NCI-H2196 (cell line): ENCODE measurements at regions not wholly inside any gene's neighbourhood (a gene's known extent, or its start where the extent isn't known, plus 50 kb on each side); places are given as distances from the start of the nearest gene placed in this dataset.
"Not testable (repeated sequence)": the region's sequence is repeated elsewhere in the genome, so short reads cannot be mapped to it uniquely, and the experiment has no call there.

ENCODE experiments used
- DNase-seq: peaks from one replicate; lab custom pipeline; 2025; ENCODE audit not compliant: unreplicated experiment; lab: John Stamatoyannopoulos, UW

DNA sequence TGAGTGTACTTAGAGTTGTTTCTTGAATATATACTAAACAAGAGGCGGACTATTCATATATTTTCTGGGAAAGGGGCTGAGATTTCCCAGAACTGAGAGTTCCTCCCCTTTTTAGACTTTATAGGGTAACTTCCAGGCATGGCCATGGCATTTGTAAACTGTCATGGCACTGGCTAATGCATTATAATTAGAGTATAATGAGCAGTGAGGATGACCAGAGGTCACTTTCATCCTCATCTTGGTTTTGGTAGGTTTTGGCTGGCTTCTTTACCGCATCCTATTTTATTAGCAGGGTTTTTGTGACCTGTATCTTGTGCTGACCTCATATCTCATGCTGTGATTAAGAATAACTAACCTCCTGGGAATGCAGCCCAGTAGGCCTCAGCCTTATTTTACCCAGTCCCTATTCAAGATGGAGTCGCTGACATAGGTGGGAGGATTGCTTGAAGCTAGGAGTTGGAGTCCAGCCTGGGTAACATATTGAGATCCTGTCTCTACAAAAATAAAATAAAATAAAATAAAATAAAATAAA, 91.4 kb downstream of the MOBP start:
- no peak for DNase-seq

DNA sequence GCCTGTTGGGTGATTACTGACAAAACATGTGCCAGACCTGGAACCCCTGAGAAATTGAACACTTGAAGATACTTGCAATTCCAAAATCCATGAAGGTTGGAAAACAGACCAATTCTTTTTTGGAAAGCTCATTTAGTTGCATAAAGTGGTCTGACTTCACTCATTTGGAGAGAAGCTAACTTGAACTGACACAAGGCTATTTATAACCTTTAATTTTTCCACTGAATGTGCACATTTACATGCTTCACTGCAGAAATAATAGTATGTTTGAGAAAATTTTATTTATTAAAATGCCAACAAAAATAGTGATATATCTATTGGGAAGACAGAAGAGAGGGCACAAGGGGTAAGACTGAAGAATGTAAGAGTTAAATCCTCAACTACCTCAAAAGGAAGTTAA, 92.1 kb downstream of the MOBP start:
- no peak for DNase-seq

DNA sequence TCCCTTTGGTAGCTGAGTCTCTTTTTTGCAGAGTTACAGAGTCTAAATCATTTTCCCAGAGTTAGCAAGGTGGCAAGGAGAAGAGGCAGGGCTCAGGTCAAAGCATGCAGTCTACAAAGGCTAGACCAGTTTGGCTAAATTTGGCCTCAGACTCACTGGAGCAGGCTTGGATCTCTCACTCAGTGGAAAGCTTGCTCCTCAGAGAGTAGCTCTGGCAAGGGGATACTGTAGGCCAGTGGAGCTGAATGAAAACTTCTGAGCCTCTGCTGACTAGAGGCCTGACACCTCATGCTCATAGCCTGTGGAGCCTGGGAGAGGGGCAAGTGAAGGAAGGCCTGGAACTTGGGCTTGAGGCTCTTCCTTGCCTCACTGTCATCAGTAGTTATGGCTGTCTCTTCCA, 101.0 kb downstream of the MOBP start:
- no peak for DNase-seq

DNA sequence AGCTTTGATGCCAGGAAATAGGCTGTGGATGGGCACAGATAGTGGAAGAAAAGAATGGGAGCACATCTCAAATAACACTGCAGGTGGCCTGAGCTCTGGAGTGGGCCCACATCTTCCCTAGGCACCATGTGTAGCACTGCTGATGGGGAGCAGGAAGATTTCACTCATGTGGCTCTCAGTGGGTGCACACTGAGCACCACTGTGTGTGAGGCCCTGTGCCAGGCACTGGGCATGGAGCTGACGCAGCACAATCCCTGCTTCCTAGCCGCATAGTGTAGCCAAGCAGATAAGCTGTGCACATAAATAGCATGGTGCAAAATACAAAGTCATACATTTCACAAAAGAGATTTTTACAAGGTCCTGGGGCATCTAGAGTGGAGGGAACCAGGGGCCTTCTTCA, 101.6 kb downstream of the MOBP start:
- no peak for DNase-seq

DNA sequence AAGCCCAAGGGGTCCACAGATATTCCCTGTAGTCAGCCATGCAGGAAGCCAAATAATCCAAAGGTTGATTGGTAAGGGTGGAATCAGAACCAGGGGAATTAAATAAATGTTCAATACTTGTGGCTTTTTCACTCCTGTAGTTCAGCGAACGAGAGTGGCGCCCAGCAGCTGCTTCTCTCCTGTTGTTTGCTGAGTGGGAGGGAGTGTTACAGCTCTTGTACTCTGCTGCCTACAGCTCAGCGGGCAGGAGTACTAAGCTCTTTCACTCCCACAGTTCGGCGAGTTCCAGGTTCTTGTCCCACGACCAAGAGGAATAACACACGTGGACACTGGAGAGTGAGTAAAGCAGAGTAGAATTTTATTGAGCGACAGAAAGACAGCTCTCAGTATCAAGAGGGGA, 105.9 kb downstream of the MOBP start:
- no peak for DNase-seq

DNA sequence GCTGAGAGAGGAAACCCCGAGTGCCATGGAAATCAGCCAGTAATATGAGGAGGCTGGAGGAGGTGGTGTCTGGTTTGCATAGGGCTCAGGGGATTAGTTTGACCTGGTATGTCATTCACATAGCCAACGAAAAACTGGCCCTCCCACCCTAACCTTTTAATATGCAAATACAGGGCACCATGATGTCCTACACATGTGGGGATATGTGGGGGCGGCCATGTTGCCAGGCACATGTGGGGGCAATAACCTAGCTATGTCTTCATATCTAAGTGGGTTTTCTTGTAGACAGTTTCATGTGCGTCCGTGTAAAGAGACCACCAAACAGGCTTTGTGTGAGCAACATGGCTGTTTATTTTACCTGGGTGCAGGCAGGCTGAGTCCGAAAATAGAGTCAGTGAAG, 110.1 kb downstream of the MOBP start:
- DNase-seq, result no peak

DNA sequence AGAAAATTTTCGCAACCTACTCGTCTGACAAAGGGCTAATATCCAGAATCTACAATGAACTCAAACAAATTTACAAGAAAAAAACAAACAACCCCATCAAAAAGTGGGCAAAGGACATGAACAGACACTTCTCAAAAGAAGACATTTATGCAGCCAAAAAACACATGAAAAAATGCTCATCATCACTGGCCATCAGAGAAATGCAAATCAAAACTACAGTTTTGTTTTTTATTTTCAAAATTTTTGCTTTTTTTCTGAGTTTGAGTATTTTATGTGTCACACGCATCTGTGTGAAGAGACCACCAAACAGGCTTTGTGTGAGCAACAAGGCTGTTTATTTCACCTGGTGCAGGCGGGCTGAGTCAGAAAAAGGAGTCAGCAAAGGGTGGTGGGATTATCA, 118.7 kb downstream of the MOBP start:
- DNase-seq, result not testable (repeated sequence)

DNA sequence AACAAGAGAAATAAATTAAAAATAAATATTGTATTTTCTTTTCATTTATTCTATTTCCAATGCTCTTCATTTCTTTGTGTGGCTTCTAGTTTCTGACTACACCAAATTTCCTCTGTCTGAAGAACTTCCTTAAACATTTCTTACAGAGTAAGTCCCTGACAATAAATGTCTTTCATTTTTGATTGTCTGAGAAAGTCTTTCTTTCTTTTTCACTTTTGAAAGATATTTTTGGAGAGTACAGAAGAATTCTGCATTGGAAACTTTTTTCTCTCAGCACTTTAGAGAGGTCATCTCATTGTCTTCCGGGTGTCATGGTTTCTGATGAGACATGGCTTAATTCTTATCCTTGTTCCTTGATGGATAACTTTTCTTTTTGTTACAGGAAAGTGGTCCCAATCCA, 119.6 kb downstream of the MOBP start:
- no peak for DNase-seq

DNA sequence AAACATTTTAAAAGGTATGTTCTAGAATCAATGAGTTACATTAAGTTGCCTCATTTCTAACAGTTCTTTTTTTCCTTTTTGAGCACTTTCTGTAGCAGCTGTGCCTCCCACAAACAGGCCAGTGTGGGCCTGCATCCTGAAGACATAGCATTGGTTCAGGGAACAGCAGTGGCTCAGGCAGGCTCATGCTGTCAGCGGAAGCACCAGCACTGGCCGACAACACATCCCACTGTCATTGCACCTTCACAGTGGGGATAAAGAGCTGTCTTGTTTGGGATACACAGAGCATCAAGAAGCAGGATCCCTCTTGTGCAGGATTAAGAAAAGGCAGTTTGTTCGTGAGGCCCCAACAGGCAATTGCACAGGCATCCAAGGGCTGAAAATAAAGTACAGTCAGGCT, 123.3 kb downstream of the MOBP start:
- DNase-seq, result no peak

DNA sequence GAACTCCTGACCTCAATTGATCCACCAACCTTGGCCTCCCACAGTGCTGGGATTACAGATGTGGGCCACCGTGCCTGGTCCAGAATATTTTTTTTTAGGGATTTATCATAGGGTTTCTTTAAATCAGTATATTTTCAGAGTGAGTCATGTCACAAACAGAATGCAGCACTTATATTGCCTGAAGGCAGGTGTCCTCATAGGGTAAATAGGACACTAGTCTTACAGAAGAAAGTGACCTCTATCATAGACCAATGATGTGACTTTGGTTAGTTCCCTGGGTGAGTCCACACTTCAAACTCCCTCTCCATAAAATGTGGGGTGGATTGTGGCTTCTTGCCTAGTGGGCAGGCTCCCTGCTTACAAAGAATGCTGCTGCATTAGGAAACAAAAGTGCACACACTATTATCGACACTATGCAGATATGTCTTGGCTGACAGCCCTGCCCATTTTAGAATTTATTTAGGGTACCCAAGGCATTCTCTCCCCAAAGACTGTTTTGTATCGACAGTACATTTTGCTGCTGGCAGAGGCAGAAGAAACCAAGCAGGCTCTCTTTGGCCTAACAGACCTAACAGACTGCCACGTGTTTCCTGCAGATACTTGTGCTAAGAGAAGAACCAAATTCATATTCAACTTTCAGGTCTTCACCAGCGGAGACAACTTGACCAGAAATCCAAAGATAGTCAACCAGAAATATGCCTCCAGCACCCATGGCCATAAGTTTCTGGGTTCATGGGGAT, 125.0 kb downstream of the MOBP start:
- DNase-seq, result no peak

DNA sequence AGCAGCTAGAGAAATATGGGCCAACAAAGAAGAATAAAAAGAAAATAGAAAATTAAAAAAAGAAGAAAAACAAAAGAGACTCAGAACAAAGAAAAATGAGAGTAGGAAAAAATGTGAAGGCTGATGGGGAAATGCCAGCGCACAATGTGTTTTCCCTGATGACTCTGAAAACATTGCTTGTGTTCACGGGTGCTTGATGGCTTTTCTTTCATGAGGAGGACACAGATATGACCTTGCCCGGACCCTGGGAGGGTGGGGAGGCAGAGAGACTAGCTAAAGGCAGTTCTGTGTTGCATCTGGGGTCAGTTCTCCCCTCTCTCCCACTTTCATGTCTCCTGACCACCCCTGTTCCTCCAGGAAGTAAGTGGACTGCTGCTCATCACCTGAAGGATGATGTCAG, 125.9 kb downstream of the MOBP start:
- no peak for DNase-seq

DNA sequence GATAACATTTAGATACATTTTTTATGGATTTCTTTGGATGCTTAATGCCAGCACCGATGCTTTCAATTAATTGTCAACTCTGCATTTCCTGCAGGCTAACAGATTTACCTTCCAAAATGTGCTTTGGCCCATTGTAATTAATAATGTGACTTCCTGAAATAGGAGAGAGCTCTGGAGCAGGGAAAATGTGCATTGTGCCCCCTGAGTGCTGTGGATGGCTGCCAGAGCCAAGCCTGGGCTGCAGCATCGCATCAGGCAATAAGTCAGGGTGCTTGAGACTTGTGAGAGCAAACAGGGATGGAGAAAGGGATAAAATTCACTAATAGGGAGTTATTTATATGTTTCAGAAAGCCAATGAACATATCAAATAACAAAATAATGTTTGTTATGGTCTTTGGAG, 133.8 kb downstream of the MOBP start:
- peak; percentile 22 for DNase-seq

DNA sequence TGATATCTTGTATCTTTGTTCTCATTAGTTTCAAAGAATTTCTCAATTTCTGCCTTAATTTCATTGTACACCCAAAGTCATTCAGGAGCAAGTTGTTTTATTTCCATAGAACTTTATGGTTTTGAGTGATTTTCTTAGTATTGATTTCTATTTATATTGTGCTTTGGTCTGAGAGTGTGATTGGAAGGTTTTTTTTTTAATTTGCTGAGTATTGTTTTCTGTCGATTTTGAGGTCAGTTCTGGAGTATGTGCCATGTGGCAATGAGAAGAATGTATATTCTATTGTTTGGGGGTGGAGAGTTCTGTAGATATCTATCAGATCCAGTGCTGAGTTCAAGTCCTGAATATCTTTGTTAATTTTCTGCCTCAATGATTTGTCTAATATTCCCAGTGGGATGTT, 138.4 kb downstream of the MOBP start:
- DNase-seq, result no peak

DNA sequence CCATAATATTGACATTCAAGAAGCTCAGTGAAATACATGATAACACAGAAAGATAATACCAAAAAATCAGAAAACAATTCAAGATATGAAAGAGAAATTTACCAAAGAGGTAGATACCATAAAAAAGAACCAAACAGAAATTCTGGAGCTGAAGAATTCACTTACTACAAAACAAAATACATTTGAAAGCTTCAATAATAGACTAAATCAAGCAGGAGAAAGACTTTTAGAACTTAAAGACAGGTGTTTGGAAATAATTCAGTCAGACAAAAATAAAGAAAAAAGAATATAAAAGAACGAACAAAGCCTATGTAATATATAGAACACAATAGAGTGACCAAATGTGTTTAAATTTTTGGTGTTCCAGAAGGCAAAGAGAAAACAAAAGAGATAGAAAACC, 158.7 kb downstream of the MOBP start:
- DNase-seq, result no peak

DNA sequence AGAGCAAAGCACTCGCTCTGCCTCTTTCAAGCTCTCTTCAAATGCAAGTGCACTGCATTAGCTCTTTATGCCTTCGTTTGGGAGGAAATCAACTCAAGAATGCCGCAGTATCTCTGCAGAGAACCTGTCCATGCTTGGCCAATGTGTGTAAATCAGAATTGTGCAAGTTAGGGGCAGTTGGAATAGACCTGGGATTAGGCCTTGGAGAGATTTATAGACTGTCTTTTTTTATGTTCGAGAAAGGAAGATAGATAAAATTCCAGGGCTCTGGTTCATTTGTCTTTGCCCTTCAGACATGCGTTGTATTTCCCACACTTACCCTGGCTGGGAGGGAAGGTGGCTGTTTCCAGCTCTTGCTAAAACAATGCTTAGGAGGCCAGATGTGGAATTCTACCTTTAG, 163.7 kb downstream of the MOBP start:
- no peak for DNase-seq

DNA sequence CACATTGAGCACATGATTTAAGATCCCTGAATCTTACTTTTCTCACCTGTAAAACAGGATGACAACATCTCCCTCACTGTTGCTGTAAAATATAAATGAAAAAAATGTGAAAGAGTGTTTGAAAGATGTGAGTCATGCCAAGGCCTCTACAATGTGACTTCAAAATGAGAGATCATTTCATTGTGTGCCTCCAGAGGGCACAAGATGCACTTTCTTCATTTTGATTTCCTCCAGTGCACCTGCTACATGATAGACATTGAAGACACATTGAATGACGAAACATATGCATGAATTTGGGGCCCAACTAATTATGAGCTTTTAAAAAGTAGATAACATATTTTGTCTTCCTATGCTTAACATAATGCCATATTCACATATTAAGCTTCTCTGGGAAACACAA, 170.3 kb downstream of the MOBP start:
- peak; percentile 10 for DNase-seq

DNA sequence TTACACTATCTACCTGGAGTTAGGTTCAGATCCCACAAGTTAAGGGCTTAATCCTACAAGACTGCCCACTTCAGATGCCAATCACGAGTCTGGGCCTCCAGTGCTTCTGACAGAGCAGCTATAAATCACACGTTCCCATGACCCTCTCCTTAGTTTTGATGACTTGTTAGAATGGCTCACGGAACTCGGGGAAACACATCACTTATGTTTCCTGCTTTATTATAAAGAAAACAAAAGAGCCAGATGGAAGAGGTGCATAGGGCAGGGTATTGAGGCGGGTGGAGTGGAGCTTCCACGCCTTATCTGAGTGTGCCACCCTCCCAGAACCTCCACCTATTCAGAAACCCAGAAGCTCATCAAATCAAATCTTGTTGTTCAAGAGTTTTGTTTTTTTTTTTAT, 170.8 kb downstream of the MOBP start:
- DNase-seq, result no peak

DNA sequence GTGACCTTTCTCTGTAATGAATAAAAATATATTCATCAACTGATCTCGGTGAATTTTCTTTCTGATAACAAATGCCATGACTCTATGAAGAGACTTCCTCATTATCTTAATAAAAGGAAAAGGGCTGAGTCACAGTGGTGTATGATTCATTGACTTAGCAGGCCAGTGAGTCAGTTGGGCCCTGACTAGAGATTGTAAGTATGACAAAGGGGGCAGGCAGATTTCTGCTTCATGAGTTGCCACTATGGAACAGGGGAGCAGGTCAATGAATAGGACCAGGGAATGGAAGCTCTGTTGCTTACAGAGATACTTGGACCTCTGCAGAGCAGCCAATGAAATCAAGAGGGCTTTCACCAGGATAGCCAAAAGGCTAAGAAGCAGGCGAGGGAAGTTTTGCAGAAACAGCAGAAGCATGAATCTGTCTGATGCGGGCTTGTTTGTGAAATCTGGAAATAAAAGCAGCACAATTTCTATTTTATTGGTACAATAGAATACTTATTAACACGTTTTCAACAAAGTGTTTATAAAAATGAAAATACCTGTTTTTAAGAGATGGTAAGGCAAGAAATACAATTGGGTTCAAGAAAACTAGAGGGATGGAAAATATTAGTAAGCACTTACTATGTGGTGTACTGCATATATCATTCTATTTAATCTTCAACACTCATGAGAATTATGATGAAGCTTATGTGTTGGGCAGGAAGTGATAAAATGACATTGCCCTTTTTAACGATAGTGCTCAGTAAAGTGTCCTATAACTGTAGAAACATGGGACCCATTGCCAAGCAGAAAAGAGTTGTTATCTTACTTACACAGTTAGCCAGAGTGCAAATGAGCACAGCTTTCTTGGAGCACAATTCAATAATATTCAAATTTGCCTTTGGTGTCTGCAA, 169.8 kb upstream of the MYRIP start:
- no peak for DNase-seq

DNA sequence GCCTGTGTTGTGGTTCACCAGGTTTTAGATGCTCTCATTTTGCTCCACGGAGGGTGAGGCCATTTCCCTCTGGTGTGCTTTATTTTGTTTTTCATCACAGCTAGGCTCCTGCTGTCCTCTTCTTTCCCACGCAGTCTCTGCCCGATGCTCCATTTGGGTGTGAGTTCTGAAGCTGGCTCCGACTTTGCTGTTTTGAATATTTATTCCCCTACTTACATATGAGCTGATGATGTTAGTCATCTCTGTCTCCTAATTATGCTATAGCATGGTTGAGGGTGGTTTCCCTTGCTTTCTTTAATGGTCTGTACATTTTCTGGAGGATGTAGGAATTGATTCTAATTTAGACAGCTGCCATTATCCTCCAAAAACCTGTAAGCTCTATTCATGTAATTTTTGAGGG, 168.1 kb upstream of the MYRIP start:
- no peak for DNase-seq

DNA sequence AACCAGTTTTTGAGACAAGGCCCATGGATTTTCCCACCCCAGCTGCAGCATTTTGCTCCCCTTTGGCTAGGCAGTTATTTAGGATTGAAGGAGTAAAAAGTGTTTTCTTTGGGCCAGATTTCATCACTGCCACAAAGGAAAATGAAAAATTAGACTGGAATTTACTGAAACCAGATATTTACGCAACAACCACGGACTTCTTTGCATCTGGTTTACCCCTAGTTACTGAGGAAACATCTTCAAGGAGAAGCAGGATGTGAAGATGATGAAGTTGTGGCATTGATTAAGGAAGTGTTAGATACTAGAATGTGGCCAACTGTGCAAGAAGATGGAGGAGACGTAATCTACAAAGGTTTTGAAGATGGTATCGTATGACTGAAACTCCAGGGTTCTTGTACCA, 165.2 kb upstream of the MYRIP start:
- DNase-seq, result no peak

DNA sequence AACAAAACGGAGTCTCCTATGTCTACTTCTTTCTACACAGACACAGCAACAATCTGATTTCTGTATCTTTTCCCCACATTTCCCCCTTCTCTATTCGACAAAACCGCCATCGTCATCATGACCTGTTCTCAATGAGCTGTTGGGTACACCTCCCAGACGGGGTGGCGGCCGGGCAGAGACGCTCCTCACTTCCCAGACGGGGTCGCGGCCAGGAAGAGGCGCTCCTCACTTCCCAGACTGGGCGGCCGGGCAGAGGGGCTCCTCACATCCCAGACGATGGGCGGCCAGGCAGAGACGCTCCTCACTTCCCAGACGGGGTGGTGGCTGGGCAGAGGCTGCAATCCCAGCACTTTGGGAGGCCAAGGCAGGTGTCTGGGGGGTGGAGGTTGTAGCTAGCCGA, 158.2 kb upstream of the MYRIP start:
- not testable (repeated sequence) for DNase-seq

DNA sequence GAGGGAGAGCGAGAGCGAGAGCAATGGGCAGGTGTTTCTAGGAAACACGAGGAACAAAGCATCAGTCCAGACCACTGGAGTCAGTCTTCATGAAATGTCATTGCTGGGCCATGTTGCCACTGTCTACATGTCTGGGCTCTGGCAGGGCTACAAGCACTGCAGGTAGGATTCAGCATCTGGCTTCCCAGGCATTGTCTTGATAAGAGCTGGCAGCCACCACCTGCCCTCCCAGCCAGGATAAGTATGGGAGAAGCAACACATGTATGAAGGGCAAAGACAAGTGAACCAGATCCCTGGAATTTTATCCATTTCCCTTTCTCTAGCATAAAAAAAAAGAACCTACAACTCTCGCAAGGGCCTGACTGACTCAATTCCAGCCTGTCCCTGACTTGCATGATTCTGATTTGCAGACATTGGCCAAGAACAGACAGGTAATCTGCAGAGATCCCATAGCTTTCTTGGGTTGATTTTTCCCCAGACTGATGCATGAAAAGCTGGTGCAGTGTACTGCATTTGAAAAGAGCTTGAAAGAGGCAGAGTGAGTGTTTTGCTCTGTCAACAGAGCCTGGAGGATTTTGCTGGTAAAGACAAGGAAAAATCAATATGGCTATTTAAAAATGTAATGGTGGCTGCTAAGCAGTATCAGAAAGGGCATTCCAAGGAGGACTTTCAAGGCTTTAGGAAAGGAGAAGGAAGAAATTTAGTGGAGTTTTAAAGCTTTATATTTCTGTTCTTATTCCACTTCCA, 157.2 kb upstream of the MYRIP start:
- no peak for DNase-seq
